Testis (tissue), 2 donors: ENCODE measurements at regions not wholly inside any gene's neighbourhood (a gene's known extent, or its start where the extent isn't known, plus 50 kb on each side); places are given as distances from the start of the nearest gene placed in this dataset.

Experiments
- DNase-seq: peaks from one replicate; pipeline ENCODE4 v3.0.0-alpha.2; 2019
- H3K27ac ChIP-seq, 2 donors: fragments of 200-600 bp; sonication (generic); one replicate each; pipeline ENCODE4 v1.5.1; 2019
- H3K27me3 ChIP-seq: fragments of 200-600 bp; sonication (generic); one replicate; pipeline ENCODE4 v1.5.1; 2019
- H3K36me3 ChIP-seq: fragments of 200-600 bp; sonication (generic); one replicate; pipeline ENCODE4 v1.5.1; 2017; ENCODE audit warnings: low read depth; ENCODE audit errors: missing control alignments
- H3K4me1 ChIP-seq: fragments of 200-600 bp; sonication (generic); one replicate; pipeline ENCODE4 v1.5.1; 2019
- H3K4me3 ChIP-seq, 2 donors: fragments of 200-600 bp; sonication (generic); one replicate each; pipeline ENCODE4 v1.5.1; 2017 to 2019
- H3K9me3 ChIP-seq: fragments of 200-600 bp; sonication (generic); one replicate; pipeline ENCODE4 v1.5.1; 2017
- POLR2A ChIP-seq: fragments of 450-650 bp; IDR thresholded peaks from one replicate; pipeline ENCODE4 v1.6.1; 2017; ENCODE audit warnings: antibody characterized with exemption, mild to moderate bottlenecking, moderate library complexity
- WGBS, 2 donors: methylation state at CpG; one replicate each; pipeline ENCODE4 v1.1.5; 2018; 5-methylcytosine and 5-hydroxymethylcytosine counted together
- intact Hi-C: fragments of 100-400 bp; cut with DNase I; formaldehyde crosslinking; loops from one replicate; pipeline ENCODE4 v1.15.1; 2023; ENCODE audit warnings: low total_unique reads
- TF ChIP-seq, protein P1 (sequence below), 3 experiments: fragments of 450-650 bp in 2 of 3; fragments of 200-600 bp in 1 of 3; sonication (generic) in 1 of 3; IDR thresholded peaks; one replicate each; pipeline ENCODE4 v1.5.1; 2016 to 2019; ENCODE audit warnings: antibody characterized with exemption in 3 of 3, mild to moderate bottlenecking in 2 of 3, moderate library complexity in 1 of 3

DNA sequence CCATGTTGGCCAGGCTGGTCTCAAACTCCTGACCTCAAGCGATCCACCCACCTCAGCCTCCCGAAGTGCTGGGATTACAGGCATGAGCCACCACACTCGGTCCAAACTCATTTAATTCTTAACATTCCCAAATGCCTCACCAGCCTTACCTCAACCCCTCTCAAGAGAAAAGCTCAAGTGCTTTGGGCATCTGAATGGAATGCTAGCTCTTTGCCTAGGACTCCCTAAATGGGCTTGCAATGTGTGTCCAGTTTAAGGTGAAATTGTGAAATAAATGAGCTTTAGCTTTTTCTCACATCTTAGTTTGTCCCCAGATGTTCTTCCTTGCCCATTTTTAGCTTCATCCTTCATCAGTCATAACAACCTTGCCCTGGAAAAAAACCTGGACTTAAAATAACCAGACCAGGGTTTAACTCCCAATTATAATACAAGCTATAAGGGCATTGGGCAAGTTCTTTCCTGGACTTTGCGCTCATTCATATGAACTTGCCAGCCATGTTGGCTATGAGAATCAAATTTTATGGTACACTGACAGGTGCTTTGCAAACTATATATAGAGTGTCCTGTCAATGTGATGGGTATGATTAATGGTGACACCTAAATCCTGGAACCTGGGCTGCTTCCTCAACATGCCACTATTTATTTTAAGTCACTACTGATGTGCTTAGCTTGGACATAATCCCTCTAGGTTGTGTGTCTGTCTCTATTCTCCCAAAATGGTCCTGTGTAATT lies 95.1 kb upstream of the SERPINE2 start:
- intact Hi-C loops = no loop called here
- no peaks in the 10 kb centered on the region for H3K4me1 ChIP-seq
- no peak for TF ChIP-seq POLR2A
- TF ChIP-seq, protein P1, sequence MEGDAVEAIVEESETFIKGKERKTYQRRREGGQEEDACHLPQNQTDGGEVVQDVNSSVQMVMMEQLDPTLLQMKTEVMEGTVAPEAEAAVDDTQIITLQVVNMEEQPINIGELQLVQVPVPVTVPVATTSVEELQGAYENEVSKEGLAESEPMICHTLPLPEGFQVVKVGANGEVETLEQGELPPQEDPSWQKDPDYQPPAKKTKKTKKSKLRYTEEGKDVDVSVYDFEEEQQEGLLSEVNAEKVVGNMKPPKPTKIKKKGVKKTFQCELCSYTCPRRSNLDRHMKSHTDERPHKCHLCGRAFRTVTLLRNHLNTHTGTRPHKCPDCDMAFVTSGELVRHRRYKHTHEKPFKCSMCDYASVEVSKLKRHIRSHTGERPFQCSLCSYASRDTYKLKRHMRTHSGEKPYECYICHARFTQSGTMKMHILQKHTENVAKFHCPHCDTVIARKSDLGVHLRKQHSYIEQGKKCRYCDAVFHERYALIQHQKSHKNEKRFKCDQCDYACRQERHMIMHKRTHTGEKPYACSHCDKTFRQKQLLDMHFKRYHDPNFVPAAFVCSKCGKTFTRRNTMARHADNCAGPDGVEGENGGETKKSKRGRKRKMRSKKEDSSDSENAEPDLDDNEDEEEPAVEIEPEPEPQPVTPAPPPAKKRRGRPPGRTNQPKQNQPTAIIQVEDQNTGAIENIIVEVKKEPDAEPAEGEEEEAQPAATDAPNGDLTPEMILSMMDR (IDR thresholded peaks at IDR 0.05) = no peak
- H3K27me3 ChIP-seq = no peaks in the 10 kb centered on the region
- WGBS, 2 donors = 97 to 99% methylated on average over 4 of the region's 4 CpGs
- H3K9me3 ChIP-seq = no peaks in the 10 kb centered on the region
- no peak for DNase-seq
- no peaks in the 10 kb centered on the region for H3K36me3 ChIP-seq
- no peak overlapping the region for H3K27ac ChIP-seq
- H3K4me3 ChIP-seq = no peak overlapping the region

DNA sequence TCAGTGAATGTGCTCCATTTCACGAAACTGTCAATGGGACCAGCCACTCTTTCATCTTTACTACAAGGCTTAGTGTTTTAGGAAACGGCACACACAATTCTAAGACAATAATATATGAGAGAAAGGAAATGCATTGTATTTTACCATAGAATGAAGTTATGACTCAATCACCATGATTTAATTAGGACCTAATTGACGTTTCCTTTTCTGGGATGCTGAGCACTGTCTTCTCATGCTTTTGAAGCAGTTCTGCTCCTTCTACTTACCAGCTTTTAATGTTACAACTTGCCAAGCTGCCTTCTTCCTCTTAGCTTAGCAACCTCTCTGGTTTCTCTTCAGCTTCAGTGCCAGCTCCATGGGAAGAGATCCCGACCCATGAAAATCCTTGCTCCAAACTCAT lies 94.3 kb upstream of the SERPINE2 start:
- H3K9me3 ChIP-seq = no peaks in the 10 kb centered on the region
- H3K4me1 ChIP-seq = no peaks in the 10 kb centered on the region
- no peaks in the 10 kb centered on the region for H3K36me3 ChIP-seq
- H3K27ac ChIP-seq = no peak overlapping the region
- no peak overlapping the region for H3K4me3 ChIP-seq
- intact Hi-C loops = no loop called here
- DNase-seq = no peak
- TF ChIP-seq, protein P1 (IDR thresholded peaks at IDR 0.05) = no peak
- no peak for TF ChIP-seq POLR2A
- 83 to 95% methylated on average over 4 of the region's 4 CpGs for WGBS, 2 donors
- H3K27me3 ChIP-seq = no peaks in the 10 kb centered on the region

DNA sequence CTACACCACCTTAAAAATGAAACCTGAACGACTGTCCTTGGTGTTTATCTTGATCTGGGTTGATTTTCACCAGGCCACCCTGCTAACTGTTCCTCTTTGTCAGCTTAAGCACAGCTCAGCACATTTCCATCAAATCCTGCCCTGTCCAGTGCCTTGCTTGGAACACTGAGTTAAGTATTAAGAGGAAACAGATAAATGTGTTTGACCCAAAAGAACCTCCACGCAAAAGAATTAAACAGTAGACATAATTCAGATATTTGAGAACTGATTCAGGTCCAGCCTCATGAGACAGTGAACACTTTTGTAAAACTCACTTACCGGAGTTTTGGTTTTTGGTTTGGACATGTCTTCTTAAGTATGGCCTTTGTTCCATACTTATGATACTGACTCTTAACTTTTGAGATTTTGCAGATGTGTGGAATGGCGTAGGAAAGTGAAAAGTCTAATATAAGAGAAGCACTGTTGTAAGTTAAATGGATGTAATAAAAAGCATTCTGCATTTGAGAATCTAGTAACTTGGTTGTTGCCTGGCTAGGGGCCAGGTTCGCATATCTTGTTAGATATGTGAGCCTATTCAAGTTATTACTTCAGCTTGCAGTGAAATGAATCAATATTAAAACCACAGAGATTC lies 88.9 kb upstream of the SERPINE2 start:
- no peaks in the 10 kb centered on the region for H3K4me1 ChIP-seq
- no peaks in the 10 kb centered on the region for H3K27me3 ChIP-seq
- DNase-seq = peak; percentile 34
- no peaks in the 10 kb centered on the region for H3K36me3 ChIP-seq
- H3K4me3 ChIP-seq = no peak overlapping the region
- TF ChIP-seq, protein P1 (IDR thresholded peaks at IDR 0.05) = no peak
- TF ChIP-seq POLR2A = no peak
- intact Hi-C loops = no loop called here
- no peaks in the 10 kb centered on the region for H3K9me3 ChIP-seq
- no peak overlapping the region for H3K27ac ChIP-seq
- WGBS, 2 donors = 32 to 39% methylated on average over 5 of the region's 5 CpGs

DNA sequence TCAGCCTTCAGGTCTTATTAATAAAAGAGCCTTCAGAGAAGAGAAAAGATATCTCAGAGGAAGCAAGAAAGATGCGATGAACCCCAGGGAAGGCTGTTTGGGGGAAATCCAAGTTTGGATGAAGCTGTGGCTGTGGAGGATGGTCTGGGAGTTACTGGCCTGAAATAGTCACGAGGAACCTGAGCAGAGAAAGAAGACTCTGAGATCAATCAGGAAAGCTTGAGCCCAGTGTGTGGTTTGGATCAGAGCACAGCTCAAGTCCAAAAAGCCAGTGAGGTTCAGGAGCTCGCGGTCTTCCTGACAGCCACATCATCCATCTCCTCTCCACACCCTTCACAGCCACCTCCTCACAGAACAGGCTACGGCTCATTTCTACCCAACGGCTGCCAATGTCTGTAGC lies 87.4 kb upstream of the SERPINE2 start:
- H3K27ac ChIP-seq = peak overlapping the region in 1 of 2 donors; percentile 15
- intact Hi-C loops = no loop called here
- no peaks in the 10 kb centered on the region for H3K4me1 ChIP-seq
- no peaks in the 10 kb centered on the region for H3K27me3 ChIP-seq
- H3K4me3 ChIP-seq = no peak overlapping the region
- 60 to 61% methylated on average over 6 of the region's 6 CpGs for WGBS, 2 donors
- TF ChIP-seq POLR2A = no peak
- TF ChIP-seq, protein P1 (IDR thresholded peaks at IDR 0.05) = no peak
- H3K36me3 ChIP-seq = no peaks in the 10 kb centered on the region
- no peaks in the 10 kb centered on the region for H3K9me3 ChIP-seq
- DNase-seq = no peak
